Bronchial epithelial cell (primary cell): ENCODE measurements at regions not wholly inside any gene's neighbourhood (a gene's known extent, or its start where the extent isn't known, plus 50 kb on each side); places are given as distances from the start of the nearest gene placed in this dataset.
"Not testable (repeated sequence)": the region's sequence is repeated elsewhere in the genome, so short reads cannot be mapped to it uniquely, and the experiment has no call there.

Experiments
- DNase-seq: peaks from one replicate; pipeline ENCODE4 v3.0.0-alpha.2; 2010; ENCODE audit warnings: low read depth
- FAIRE-seq: peaks from 2 replicates; lab custom pipeline; 2011; peaks lifted over from hg19 to GRCh38; lab: Jason Lieb, UNC
- H3K27me3 ChIP-seq: 2 replicates; pipeline ENCODE4 v1.5.1; 2011; ENCODE audit warnings: low read length; ENCODE audit not compliant: control insufficient read depth, insufficient read depth
- H3K36me3 ChIP-seq: 2 replicates; pipeline ENCODE4 v1.5.1; 2011; ENCODE audit warnings: low read length; ENCODE audit not compliant: control insufficient read depth, insufficient read depth
- H3K4me3 ChIP-seq: 2 replicates; pipeline ENCODE4 v1.5.1; 2011; ENCODE audit warnings: mild to moderate bottlenecking, low read depth, low read length, control low read depth
- CTCF ChIP-seq: IDR thresholded peaks from 2 replicates; pipeline ENCODE4 v1.5.1; 2011; ENCODE audit warnings: mild to moderate bottlenecking, moderate library complexity, low read length, control low read depth, inconsistent platforms; ENCODE audit not compliant: insufficient read depth, severe bottlenecking

DNA sequence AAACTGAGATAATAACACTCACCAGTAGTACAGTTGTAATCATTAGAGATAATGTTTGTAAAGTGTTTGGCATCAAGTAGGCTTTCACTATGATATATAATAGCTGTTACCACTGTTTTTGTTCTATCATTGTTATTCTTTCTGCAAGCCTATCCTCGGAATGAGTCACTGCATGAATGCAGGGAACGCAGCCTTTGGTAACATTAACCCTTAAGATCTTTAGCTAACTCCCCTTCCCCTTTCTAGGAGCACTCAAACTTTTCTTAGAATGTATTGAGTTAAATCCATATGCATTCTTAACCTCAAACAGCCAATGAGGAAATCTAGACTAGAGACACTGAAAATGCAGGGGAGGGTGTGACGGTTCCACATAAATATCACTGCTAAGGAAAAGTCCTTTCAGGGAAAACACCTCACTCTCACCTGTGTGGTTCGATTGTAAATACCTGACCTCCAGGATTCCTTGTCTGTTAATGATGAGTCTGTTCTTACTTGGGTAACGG is 467.3 kb downstream of the SETD4 start:
- TF ChIP-seq CTCF, result no peak
- no peak for FAIRE-seq
- no peak overlapping the region for H3K4me3 ChIP-seq
- H3K36me3 ChIP-seq, result no peaks in the 10 kb centered on the region
- no peaks in the 10 kb centered on the region for H3K27me3 ChIP-seq
- DNase-seq, result peak; percentile 47

DNA sequence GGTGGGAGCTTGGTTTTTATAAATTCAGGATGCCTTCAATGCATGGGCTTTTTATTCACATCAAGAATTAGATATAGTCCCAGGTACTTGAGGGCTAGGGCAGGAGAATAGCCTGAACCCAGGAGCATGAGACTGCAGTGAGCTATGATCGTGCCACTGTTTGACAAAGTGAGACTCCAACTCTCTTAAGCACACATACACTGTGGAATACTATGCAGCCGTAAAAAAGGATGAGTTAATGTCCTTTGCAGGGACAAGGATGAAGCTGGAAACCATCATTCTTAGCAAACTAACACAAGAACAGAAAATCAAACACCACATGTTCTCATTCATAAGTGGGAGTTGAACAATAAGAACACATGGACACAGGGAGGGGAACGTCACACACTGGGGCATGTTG is 470.0 kb downstream of the SETD4 start:
- not testable (repeated sequence) for FAIRE-seq, H3K4me3 ChIP-seq, H3K36me3 ChIP-seq, DNase-seq, H3K27me3 ChIP-seq

GRCh38 chr21:35587841-35588380 is 472.4 kb downstream of the SETD4 start:
- no peaks in the 10 kb centered on the region for H3K27me3 ChIP-seq
- FAIRE-seq (no peak), DNase-seq (no peak)
- no peak overlapping the region for H3K4me3 ChIP-seq
- no peaks in the 10 kb centered on the region for H3K36me3 ChIP-seq
- no peak for TF ChIP-seq CTCF

GRCh38 chr21:35586305-35586704 is 474.0 kb downstream of the SETD4 start:
- Histone ChIP-seq H3K27me3 (no peaks in the 10 kb centered on the region), H3K4me3 (no peak overlapping the region), H3K36me3 (no peaks in the 10 kb centered on the region)
- TF ChIP-seq CTCF, result no peak
- FAIRE-seq, result no peak
- no peak for DNase-seq

GRCh38 chr21:35585878-35586277 is 474.4 kb downstream of the SETD4 start:
- DNase-seq (no peak), FAIRE-seq (peak; percentile 47)
- no peaks in the 10 kb centered on the region for H3K36me3 ChIP-seq
- TF ChIP-seq CTCF, result no peak
- H3K4me3 ChIP-seq, result no peak overlapping the region
- H3K27me3 ChIP-seq, result no peaks in the 10 kb centered on the region

- DNase-seq (no peak), FAIRE-seq (peak; percentile 81)
- no peak for TF ChIP-seq CTCF
- Histone ChIP-seq H3K27me3 (no peaks in the 10 kb centered on the region), H3K4me3 (no peak overlapping the region), H3K36me3 (no peaks in the 10 kb centered on the region)
Observed at GRCh38 chr21:35585155-35585554, 475.2 kb downstream of the SETD4 start.
